ENCODE measurements at regions not wholly inside any gene's neighbourhood (a gene's known extent, or its start where the extent isn't known, plus 50 kb on each side); places are given as distances from the start of the nearest gene placed in this dataset.

DNA sequence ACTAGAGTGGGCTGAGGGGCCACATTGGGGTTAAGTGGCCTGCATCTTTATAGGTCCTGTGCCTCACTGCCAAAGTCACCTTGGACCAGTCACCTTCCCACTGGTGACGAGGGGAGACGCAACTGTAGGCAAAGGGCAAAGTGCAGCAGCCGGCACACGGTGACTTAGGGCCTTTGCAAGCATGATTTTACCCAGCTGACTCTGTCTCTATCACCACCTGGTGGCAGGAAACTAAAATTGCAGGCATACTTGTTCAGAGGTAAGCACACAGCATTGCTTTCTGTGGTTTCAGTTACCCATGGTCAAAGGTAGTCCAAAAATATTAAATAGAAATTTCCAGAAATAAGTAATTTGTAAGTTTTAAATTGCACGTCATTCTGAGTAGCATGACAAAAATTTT lies 1164.4 kb downstream of the BRD1 start:
- ATAC-seq (peak; percentile 51), DNase-seq (ENCODE audit: low spot score) (peak; percentile 23)
- Histone ChIP-seq H3K4me3 (no peak overlapping the region), H3K36me3 (ENCODE audit: insufficient read depth) (no peaks in the 10 kb centered on the region; the same call in 1 of the 2 replicates), H2AFZ (no peak overlapping the region), H3K4me1 (ENCODE audit: insufficient read depth) (no peaks in the 10 kb centered on the region), H3K27me3 (ENCODE audit: insufficient read depth) (no peaks in the 10 kb centered on the region), H3K79me2 (replicated peaks; ENCODE audit: insufficient read depth) (no peaks in the 10 kb centered on the region), H3F3A (replicated peaks; ENCODE audit: low read depth) (no peaks in the 10 kb centered on the region), H3K4me2 (no peak overlapping the region), H3K9me2 (ENCODE audit: insufficient read depth) (no peaks in the 10 kb centered on the region), H4K20me1 (replicated peaks; ENCODE audit: insufficient read depth) (no peaks in the 10 kb centered on the region), H3K27ac (ENCODE audit: low read depth) (no peak overlapping the region)
- Mint-ChIP-seq H3K4me3 (no peak overlapping the region), H3K9me3 (peaks cover 21% of the 10 kb centered on the region), H3K27ac (no peak overlapping the region), H3K36me3 (ENCODE audit: low read depth) (peaks cover 21% of the 10 kb centered on the region), H3K27me3 (ENCODE audit: insufficient read depth, low read depth, poor library complexity) (peaks cover 8% of the 10 kb centered on the region), H3K4me1 (no peaks in the 10 kb centered on the region)
- TF ChIP-seq POLR2AphosphoS5 (IDR thresholded peaks at IDR 0.05; ENCODE audit: low read depth) (no peak), JUNB (IDR thresholded peaks at IDR 0.05; ENCODE audit: unreplicated experiment) (no peak)
- TF ChIP-seq, protein P1, sequence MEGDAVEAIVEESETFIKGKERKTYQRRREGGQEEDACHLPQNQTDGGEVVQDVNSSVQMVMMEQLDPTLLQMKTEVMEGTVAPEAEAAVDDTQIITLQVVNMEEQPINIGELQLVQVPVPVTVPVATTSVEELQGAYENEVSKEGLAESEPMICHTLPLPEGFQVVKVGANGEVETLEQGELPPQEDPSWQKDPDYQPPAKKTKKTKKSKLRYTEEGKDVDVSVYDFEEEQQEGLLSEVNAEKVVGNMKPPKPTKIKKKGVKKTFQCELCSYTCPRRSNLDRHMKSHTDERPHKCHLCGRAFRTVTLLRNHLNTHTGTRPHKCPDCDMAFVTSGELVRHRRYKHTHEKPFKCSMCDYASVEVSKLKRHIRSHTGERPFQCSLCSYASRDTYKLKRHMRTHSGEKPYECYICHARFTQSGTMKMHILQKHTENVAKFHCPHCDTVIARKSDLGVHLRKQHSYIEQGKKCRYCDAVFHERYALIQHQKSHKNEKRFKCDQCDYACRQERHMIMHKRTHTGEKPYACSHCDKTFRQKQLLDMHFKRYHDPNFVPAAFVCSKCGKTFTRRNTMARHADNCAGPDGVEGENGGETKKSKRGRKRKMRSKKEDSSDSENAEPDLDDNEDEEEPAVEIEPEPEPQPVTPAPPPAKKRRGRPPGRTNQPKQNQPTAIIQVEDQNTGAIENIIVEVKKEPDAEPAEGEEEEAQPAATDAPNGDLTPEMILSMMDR (conservative IDR thresholded peaks at IDR 0.05; ENCODE audit: low read depth in 2 of 2) = peak; percentile 37 to 53

DNA sequence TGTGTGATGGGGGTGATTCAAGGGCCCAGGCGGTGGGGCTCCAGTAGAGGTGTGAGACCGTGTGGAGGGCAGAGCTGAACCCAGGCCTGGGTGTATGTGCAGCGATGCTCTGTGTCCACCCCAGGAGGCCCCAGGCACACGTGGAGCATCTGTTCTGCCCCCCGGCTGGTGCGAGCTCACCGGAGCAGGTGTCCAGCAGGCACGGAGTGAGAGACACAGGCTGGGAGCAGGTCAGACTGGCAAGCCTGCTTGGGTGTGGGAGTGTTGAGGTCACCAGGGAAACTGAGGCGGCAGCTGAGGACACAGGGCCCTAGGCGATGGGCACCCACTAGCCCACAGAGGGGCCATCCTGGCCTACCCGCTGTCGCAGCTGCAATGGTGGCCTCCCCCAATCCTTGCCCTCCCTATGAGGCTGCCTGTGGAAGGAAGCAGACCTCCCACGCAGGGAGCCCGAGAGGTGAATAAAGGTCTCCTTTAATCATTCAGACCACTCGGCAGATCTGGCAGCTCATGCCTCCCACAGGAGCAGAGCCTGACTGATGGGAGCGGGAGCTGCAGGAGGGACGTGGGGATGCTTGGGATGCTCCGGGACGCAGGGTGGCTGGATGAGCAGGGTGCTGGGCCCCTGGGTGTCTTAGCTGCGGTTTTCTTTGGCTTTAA lies 1165.1 kb downstream of the BRD1 start:
- DNase-seq (ENCODE audit: low spot score) = no peak
- Histone ChIP-seq H3K4me1 (ENCODE audit: insufficient read depth) (no peaks in the 10 kb centered on the region), H3K27me3 (ENCODE audit: insufficient read depth) (no peaks in the 10 kb centered on the region), H3K36me3 (ENCODE audit: insufficient read depth) (no peaks in the 10 kb centered on the region; the same call in 1 of the 2 replicates), H3F3A (replicated peaks; ENCODE audit: low read depth) (no peaks in the 10 kb centered on the region), H3K4me3 (no peak overlapping the region), H3K4me2 (no peak overlapping the region), H3K27ac (ENCODE audit: low read depth) (no peak overlapping the region), H3K79me2 (replicated peaks; ENCODE audit: insufficient read depth) (no peaks in the 10 kb centered on the region), H3K9me2 (ENCODE audit: insufficient read depth) (no peaks in the 10 kb centered on the region), H2AFZ (no peak overlapping the region), H4K20me1 (replicated peaks; ENCODE audit: insufficient read depth) (no peaks in the 10 kb centered on the region)
- no peak overlapping the region for H3K27ac Mint-ChIP-seq
- H3K4me1 Mint-ChIP-seq = no peaks in the 10 kb centered on the region
- H3K4me3 Mint-ChIP-seq = no peak overlapping the region
- peaks cover 8% of the 10 kb centered on the region for H3K27me3 Mint-ChIP-seq (ENCODE audit: insufficient read depth, low read depth, poor library complexity)
- peaks cover 21% of the 10 kb centered on the region for H3K9me3 Mint-ChIP-seq
- H3K36me3 Mint-ChIP-seq (ENCODE audit: low read depth) = peaks cover 21% of the 10 kb centered on the region
- no peak for ATAC-seq
- TF ChIP-seq EZH2phosphoT487 (IDR thresholded peaks at IDR 0.05; ENCODE audit: unreplicated experiment) = no peak
- TF ChIP-seq EZH2 (IDR thresholded peaks at IDR 0.05; ENCODE audit: low read depth, unreplicated experiment) = no peak

DNA sequence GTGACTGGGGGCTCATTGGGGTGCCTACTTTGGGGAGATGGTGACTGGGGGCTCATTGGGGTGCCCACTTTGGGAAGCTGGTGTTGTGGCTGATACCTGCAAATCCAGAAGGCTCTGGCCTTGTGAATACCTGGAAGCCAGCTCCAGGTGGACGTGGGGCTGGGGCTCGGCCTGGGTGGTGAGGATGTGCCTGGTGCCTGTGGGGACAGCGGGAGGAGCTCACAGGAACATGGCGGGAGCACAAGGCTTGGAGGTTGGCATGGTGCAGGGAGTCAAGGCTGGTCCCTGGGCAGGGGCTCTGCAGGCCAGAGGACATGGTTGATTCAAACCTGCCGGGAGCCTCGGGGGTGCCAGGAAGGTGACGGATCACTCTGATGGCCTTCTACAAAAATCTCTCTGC lies 1165.7 kb downstream of the BRD1 start:
- Mint-ChIP-seq H3K36me3 (ENCODE audit: low read depth) (peaks cover 21% of the 10 kb centered on the region), H3K4me3 (no peak overlapping the region), H3K27me3 (ENCODE audit: insufficient read depth, low read depth, poor library complexity) (peaks cover 8% of the 10 kb centered on the region), H3K9me3 (peaks cover 21% of the 10 kb centered on the region), H3K27ac (no peak overlapping the region), H3K4me1 (no peaks in the 10 kb centered on the region)
- no peak for DNase-seq (ENCODE audit: low spot score)
- no peaks in the 10 kb centered on the region for H3K9me2 ChIP-seq (ENCODE audit: insufficient read depth)
- H4K20me1 ChIP-seq (replicated peaks; ENCODE audit: insufficient read depth) = no peaks in the 10 kb centered on the region
- H2AFZ ChIP-seq = no peak overlapping the region
- H3K4me1 ChIP-seq (ENCODE audit: insufficient read depth) = no peaks in the 10 kb centered on the region
- no peak overlapping the region for H3K27ac ChIP-seq (ENCODE audit: low read depth)
- no peak overlapping the region for H3K4me3 ChIP-seq
- H3K4me2 ChIP-seq = no peak overlapping the region
- no peaks in the 10 kb centered on the region for H3K27me3 ChIP-seq (ENCODE audit: insufficient read depth)
- no peaks in the 10 kb centered on the region for H3K79me2 ChIP-seq (replicated peaks; ENCODE audit: insufficient read depth)
- no peak for ATAC-seq
- no peaks in the 10 kb centered on the region; the same call in 1 of the 2 replicates for H3K36me3 ChIP-seq (ENCODE audit: insufficient read depth)
- no peaks in the 10 kb centered on the region for H3F3A ChIP-seq (replicated peaks; ENCODE audit: low read depth)
- TF ChIP-seq EZH2 (IDR thresholded peaks at IDR 0.05; ENCODE audit: low read depth, unreplicated experiment) = no peak
- TF ChIP-seq, protein P2, sequence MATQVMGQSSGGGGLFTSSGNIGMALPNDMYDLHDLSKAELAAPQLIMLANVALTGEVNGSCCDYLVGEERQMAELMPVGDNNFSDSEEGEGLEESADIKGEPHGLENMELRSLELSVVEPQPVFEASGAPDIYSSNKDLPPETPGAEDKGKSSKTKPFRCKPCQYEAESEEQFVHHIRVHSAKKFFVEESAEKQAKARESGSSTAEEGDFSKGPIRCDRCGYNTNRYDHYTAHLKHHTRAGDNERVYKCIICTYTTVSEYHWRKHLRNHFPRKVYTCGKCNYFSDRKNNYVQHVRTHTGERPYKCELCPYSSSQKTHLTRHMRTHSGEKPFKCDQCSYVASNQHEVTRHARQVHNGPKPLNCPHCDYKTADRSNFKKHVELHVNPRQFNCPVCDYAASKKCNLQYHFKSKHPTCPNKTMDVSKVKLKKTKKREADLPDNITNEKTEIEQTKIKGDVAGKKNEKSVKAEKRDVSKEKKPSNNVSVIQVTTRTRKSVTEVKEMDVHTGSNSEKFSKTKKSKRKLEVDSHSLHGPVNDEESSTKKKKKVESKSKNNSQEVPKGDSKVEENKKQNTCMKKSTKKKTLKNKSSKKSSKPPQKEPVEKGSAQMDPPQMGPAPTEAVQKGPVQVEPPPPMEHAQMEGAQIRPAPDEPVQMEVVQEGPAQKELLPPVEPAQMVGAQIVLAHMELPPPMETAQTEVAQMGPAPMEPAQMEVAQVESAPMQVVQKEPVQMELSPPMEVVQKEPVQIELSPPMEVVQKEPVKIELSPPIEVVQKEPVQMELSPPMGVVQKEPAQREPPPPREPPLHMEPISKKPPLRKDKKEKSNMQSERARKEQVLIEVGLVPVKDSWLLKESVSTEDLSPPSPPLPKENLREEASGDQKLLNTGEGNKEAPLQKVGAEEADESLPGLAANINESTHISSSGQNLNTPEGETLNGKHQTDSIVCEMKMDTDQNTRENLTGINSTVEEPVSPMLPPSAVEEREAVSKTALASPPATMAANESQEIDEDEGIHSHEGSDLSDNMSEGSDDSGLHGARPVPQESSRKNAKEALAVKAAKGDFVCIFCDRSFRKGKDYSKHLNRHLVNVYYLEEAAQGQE (IDR thresholded peaks at IDR 0.05; ENCODE audit: unreplicated experiment) = no peak
- TF ChIP-seq ZNF331 (CRISPR knock-in tag; IDR thresholded peaks at IDR 0.05; ENCODE audit: low read depth) = no peak
- no peak for TF ChIP-seq ZNF114 (CRISPR knock-in tag; IDR thresholded peaks at IDR 0.05)
- no peak for TF ChIP-seq EZH2phosphoT487 (IDR thresholded peaks at IDR 0.05; ENCODE audit: unreplicated experiment)
- TF ChIP-seq, protein P3, sequence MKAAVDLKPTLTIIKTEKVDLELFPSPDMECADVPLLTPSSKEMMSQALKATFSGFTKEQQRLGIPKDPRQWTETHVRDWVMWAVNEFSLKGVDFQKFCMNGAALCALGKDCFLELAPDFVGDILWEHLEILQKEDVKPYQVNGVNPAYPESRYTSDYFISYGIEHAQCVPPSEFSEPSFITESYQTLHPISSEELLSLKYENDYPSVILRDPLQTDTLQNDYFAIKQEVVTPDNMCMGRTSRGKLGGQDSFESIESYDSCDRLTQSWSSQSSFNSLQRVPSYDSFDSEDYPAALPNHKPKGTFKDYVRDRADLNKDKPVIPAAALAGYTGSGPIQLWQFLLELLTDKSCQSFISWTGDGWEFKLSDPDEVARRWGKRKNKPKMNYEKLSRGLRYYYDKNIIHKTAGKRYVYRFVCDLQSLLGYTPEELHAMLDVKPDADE (IDR thresholded peaks at IDR 0.05) = no peak
- TF ChIP-seq POLR2AphosphoS5 (IDR thresholded peaks at IDR 0.05; ENCODE audit: low read depth) = no peak
- TF ChIP-seq STAT1 (IDR thresholded peaks at IDR 0.05; ENCODE audit: unreplicated experiment) = no peak

Measured in GM23338 (cell line).